ENCODE measurements at regions not wholly inside any gene's neighbourhood (a gene's known extent, or its start where the extent isn't known, plus 50 kb on each side); places are given as distances from the start of the nearest gene placed in this dataset.

DNA sequence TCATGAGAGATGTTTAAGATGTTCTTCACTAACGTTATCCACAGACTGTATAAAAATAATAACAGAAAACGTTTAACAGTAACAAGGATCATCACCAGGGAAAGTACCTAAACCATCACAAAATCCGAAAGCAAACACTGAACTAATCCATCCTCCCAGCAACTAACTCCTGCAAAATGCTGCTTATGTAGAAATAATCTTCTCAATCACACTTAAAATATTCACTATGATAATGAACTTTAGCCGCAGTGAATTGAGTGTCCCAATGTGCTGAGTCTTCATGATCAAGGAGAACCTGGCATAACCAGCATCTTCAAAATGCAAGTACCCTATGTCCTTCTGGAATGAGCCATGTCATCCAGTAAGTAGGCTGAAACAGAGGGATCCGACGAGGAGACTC, 166.1 kb downstream of the LTN1 start:
- DNase-seq: no peak

DNA sequence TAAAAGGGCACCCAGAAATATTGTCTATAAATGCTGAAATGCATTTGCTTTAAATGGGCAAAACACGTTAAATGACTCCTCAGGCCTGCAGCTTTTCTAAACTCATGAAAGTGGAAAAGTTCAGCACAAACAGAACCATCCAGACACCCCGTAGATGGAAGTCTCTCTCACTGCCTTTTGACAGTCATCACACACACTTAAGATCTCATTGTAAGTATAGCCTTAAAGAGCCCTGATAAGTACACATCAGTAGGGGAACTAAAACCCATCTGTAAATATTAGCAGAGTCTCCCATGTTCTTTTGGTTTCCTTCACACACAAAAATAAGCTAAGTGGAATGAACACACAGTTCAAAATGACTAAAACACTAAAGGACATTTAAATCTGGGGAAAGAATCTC, 166.7 kb downstream of the LTN1 start:
- no peak for DNase-seq

DNA sequence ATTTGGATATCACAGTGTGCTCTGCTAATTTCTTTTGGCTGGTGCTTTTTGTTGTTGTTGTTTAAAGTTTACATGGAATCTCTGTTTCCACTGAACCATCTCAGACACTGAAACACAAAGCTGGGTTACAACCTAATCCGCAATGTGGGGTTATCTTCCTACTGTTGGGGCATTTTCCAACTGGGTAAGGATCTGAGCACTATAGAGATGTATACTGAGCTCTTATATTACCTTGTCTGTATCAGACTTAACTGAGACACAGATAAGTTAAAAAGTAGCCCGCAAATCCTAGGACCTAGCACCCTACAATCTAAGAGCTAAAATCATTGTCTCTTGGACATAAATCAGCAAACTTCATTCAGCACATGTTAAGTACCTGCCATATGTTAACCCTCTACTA, 169.2 kb downstream of the LTN1 start:
- no peak for DNase-seq

DNA sequence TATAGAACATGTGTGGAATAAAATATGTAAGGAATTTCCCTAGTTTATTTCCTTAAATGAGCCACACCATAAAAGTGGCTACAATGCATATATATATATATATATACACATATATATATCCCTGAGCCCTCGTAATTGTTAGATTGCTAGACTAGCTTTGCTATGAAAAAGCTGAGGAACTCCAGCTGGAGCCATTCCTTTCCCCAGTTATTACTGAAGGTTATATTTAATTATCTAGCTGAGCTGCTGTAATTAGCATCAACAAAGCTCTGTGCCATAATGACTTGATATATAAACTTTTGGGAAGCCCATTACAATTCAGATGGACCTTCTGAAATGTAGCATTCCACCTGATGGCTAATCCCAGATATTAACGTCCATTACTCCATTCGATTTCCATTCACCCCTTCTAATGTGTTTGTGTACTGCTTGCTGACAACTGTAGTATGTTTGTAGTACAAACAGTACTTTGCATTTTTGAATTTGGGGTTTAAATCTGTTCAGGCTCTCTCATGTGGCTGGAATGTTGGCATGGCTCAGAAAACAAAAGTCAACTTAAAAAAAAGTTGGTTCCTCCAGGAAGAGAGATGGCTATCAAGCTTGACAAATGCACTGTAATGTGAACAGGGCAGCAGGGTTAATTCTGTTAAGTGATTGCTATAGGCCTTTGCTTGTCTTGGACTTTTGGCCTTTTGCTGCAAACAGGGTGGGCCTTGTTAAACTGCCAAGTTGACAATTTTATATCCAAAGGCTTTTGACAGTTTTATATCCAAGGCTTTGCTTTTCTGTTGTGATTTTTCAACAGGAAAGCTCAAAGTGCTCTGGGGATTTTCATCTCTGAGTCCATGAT, 170.0 kb downstream of the LTN1 start:
- DNase-seq: peak; percentile 51

GRCh38 chr21:28822123-28822399, 170.6 kb downstream of the LTN1 start:
- no peak for DNase-seq

DNA sequence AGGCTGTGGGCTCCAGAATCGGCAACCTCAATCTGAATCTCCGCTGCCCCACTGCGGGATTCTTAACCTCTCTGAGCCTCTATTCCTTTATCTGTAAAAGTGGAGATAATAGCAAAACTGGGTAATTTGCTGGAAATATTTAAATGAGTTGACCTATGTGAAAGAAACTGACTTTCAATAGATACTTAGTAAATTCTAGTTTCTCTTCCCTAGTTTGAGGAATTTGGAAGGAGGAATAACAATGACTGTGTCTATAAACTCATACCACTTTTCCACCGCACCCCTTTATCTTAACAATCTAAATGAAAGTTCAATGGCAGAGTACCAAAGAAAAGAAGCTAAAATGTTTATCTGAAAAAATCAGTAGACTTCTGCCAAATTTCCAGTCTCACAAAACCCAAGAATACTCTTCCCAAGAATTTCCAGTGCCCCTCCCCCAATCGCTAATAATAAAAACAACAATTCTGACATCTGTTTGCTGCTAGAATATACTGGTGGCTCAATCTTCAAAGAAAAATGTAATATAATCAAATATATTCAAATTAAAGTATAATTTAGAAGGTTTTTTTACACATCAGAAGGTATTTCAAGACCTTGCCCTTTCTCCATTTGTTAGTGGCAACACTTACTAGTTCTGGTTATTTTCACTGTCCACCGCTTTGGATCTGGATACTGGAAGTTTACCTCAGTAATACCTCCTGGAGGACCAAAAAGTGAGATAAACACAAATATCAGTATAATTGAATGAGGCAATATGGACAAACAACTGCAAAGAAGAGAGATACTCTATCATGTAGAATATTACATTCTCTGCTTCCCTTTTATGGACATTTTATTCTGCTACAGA, 171.2 kb downstream of the LTN1 start:
- DNase-seq: peak; percentile 49

- peak; percentile 66 for DNase-seq
Observed at GRCh38 chr21:28818663-28819278, 173.9 kb downstream of the LTN1 start.

- DNase-seq: no peak
Observed at GRCh38 chr21:28817871-28818270, 174.8 kb downstream of the LTN1 start.

- DNase-seq: no peak
Observed at GRCh38 chr21:28811860-28812259, 180.8 kb downstream of the LTN1 start.

DNA sequence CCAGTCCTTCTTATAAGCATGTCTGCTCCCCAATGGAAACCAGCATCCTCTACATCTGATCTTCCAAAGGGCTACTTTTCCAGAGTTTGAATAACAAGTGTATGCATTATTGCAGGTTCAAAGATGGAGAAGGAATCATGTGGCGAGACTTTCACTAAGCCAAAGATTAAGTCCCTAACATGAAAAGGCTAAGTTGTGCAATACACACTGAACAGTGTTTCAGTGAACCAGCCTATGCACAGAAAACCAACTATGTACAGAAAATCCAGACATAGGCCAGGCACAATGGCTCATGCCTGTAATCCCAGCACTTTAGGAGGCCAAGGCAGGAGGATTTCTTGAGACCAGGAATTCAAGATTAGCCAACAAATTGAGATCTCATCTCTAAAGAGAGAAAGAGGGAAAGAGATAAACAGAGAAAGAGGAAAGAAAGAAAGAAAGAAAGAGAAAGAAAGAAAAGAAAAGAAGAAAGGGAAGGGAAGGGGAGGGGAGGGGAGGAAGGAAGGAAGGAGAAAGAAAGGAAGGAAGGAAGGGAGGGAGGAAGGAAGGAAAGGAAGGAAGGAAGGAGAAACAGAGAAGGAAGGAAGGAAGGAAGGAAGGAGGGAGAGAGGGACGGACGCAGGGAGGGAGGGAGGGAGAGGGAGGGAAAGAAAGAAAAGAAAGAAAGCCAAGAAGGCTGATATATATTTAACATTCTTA, 181.7 kb downstream of the LTN1 start:
- DNase-seq: no peak

- peak; percentile 97 for DNase-seq
Observed at GRCh38 chr21:28805885-28806284, 186.8 kb downstream of the LTN1 start.

GRCh38 chr21:28804089-28804670, 188.5 kb downstream of the LTN1 start:
- no peak for DNase-seq

DNA sequence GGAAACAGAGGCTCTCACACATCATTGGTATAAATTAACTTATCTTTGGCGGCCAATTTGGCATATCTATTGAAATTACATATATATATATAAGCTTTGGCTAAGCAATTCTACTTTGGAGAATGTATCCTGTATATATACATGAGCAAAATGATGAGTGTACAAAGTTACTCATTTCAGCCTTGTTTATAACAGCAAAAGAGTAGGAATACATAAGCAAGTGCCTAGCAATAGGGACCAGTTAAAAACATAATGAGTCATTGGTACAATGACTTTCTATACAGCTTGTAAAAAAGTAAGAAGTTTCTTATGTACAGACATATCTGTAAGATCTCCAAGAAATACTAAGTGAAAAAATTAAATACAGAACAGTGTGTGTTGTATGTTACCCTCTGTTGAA, 190.8 kb downstream of the LTN1 start:
- DNase-seq: no peak

DNA sequence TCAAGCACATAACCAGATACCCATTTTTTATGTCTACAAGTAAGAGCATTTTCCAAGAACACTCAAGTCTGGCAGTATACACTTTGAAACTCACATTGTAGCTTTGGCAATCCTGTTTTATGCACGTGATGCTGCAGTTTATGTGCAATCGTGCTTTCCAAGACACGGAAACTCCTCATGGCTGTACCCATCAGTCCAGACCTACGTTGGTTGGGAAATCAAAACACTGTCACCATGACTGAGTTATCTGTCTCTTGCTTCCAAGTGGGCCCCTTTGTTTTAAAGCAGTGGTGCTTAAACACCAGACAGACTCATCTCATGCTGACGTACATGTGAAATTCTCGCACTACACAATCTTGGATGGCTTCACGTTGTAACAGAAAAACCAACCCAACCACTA, 192.8 kb downstream of the LTN1 start:
- DNase-seq: no peak

- peak; percentile 58 for DNase-seq
Observed at GRCh38 chr21:28798798-28799197, 193.9 kb downstream of the LTN1 start.

- no peak for DNase-seq
Observed at GRCh38 chr21:28795251-28795650, 197.4 kb downstream of the LTN1 start.

DNA sequence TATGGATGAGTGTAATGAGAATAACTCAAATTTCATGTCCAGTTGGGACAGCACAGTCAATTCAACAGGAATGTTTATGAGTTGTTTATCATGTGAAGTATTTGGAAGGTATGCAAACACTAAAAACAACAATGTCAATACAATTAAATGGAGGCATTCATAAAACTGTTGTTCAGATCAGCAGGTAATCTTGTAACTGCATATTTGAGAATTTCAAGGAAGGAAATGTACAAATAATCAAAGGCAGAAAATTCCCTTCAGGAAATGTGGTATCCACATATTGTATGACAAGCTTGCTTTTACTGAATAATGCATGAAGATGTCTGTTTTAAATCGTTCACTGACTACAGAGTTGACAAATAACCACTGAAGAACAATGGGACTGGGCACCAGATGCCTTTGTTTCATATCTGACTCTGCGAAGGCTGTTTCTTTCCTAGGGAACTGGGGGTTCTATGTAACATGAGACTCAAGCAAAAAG, 198.3 kb downstream of the LTN1 start:
- no peak for DNase-seq

DNA sequence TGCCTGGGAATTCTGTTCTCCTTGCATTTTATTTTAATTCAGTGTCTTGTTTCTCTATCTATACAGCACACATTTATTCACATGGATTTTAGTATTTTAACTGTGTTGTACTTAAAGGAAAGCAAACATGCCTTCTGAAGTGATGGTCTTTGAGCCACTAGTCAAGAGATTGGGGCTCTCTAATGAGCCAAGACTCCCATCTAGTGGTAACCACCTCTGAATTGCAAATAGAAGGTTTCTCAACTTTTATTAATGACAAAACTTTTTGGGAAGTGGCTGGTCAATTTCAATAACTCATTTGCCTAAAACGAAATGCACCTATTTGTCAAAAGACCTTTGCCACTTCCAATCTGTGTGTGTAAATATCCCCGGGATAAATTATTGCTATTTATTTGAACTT, 199.6 kb downstream of the LTN1 start:
- DNase-seq: peak; percentile 65

GRCh38 chr21:28791595-28792282, 200.9 kb downstream of the LTN1 start:
- no peak for DNase-seq

DNA sequence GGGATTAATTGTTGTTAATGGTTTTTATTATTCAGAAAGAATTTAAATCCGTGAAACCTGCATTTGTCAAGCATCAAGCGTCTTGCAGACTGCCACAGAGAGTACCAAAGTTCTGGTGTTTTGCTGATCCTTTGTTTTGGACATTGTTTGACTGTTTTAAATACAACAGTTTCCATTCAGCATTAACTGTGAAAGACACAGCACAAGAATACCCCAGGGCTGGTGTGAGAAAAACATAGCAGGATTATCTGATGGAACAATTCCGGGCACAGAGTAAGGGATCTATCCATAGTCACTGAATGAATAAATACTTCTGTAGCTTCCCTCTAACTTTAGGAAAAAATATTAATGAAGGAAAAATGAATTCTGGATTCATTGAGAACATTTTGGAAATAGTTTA, 202.3 kb downstream of the LTN1 start:
- no peak for DNase-seq

DNA sequence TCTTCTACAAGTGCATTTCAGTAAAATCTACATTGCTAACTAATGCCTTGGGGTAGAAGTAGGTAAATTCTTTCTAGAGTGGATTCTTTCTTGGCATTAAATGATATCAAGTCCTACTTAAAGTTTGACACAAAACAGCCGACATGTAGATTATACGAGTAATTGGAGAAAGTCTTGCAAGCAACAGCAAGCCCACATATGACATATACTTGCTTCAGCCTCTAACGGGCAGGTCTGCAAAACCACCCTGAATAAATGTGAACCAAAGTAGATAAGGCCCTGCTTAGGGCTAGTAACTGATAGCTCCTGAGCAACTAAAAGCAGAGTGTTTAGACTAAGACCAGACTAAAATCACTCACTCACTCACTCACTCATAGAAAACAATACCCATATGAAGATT, 203.2 kb downstream of the LTN1 start:
- no peak for DNase-seq

DNA sequence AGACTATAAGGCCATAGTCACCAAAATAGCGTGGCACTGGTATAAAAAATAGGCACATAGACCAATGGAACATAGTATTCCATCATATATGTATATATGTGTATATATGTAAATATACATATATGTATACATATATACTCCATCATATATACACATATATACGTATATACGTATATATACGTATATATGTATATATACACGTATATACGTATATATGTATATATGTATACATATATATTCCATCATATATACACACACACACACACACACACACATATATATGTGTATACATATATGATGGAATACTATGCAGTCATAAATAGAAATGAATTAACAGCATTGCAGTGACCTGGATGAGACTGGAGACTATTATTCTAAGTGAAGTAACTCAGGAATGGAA, 204.6 kb downstream of the LTN1 start:
- DNase-seq: no peak
